Mucosa of rectum (tissue), 2 donors: ENCODE measurements at regions not wholly inside any gene's neighbourhood (a gene's known extent, or its start where the extent isn't known, plus 50 kb on each side); places are given as distances from the start of the nearest gene placed in this dataset.

Experiments used
- H3K27ac ChIP-seq, 2 donors: one replicate each; pipeline ENCODE4 v1.7.0; 2013; ENCODE audit warnings: inconsistent platforms in 2 of 2, low read depth in 2 of 2, low read length in 2 of 2
- H3K27me3 ChIP-seq, 2 donors: one replicate each; pipeline ENCODE4 v1.7.0; 2013; ENCODE audit warnings: low read length in 2 of 2; ENCODE audit not compliant: control insufficient read depth in 2 of 2, insufficient read depth in 2 of 2
- H3K36me3 ChIP-seq, 2 donors: one replicate each; pipeline ENCODE4 v1.7.0; 2013; ENCODE audit warnings: low read length in 2 of 2; ENCODE audit not compliant: control insufficient read depth in 2 of 2, insufficient read depth in 2 of 2
- H3K4me1 ChIP-seq, 2 donors: one replicate each; pipeline ENCODE4 v1.7.0; 2013; ENCODE audit warnings: low read length in 2 of 2, mild to moderate bottlenecking in 1 of 2; ENCODE audit not compliant: control insufficient read depth in 2 of 2, insufficient read depth in 2 of 2
- H3K4me3 ChIP-seq, 2 donors: one replicate each; pipeline ENCODE4 v1.7.0; 2013; ENCODE audit warnings: low read length in 2 of 2
- H3K9ac ChIP-seq, 2 donors: one replicate each; pipeline ENCODE4 v1.7.0; 2013; ENCODE audit warnings: low read length in 2 of 2, low read depth in 1 of 2, mild to moderate bottlenecking in 1 of 2
- H3K9me3 ChIP-seq, 2 donors: one replicate each; pipeline ENCODE4 v1.7.0; 2013; ENCODE audit warnings: low read length in 2 of 2; ENCODE audit not compliant: control insufficient read depth in 2 of 2
- donor health status: healthy.
- donor health status: Normal muscosa, but diverticular disease.

DNA sequence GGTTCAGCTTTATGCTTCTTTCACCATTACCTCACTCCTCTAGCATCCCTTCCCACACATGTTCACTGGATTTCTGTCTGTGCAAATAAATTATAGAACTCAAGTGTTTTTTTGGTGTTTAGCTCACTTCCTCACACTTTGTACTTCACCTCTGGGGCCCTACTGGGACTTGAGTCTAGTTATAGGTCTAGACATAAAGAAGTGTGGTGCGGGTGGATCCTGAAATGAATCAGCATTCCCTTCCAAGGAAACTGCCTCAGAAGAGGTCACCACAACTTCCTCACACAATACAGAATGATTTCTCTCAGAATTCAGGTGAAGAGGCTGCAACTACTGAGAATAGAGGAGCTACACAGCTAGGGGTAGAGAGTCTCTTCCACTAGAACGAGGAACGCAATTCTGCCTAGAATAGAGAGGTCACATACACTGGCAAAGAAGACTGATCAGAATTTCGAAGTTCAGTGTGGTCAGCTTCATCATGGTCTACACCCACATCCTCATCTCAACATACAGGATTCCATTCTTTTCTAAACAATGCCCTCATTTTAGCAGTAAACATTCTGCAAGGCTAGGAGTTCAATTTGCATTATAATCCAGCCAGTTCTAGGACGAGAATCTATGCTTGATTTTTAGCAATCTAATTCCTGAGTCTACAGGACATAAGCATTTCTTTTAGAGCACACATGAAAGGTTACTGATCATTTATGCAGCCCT lies 938.7 kb upstream of the PHF14 start:
- H3K9ac ChIP-seq = no peak overlapping the region
- no peak overlapping the region for H3K4me3 ChIP-seq
- H3K27ac ChIP-seq = no peak overlapping the region

DNA sequence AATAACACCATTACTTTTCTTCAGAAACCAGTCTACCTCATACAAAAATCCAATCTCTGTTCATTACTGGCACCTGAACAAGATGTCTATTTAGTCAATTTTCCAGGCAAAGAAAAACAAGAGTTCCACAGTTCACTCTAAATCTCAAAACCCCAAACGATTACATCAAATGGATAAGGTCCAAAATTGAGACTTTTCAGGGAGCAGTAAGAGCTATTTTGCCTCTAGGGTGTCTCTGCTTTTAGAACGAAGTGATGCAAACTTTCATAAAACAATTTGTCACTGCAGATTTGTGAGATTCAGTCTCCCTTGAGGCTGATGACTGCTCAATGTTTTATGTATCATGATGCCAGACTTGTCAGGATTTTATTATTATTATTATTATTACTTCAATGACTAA lies 937.0 kb upstream of the PHF14 start:
- Histone ChIP-seq H3K27ac (no peak overlapping the region), H3K4me3 (no peak overlapping the region), H3K27me3 (no peaks in the 10 kb centered on the region), H3K9ac (no peak overlapping the region), H3K36me3 (no peaks in the 10 kb centered on the region), H3K4me1 (no peaks in the 10 kb centered on the region), H3K9me3 (no peaks in the 10 kb centered on the region)

More for the DNA sequence above, 938.7 kb upstream of the PHF14 start:
- Histone ChIP-seq H3K4me1 (no peaks in the 10 kb centered on the region), H3K9me3 (no peaks in the 10 kb centered on the region), H3K36me3 (no peaks in the 10 kb centered on the region), H3K27me3 (no peaks in the 10 kb centered on the region)

DNA sequence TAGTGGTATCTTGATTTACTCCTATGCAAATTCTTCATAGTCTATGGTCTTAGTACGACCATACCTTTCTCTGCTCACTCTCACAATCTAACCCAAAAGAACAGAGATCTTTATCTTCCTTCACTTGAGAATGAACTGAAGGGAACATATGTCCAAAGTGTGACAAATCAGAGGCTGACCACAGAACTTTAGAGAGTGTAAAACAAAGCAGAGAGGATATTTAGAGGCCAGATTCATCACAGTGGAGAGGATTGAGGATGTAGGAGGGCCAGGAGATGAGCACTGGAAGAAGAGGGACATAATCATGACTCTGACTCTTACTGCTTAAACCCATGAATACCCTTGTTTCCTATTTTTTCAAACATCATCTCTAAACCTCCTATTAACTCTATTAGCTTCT lies 935.3 kb upstream of the PHF14 start:
- Histone ChIP-seq H3K36me3 (no peaks in the 10 kb centered on the region), H3K9me3 (no peaks in the 10 kb centered on the region), H3K9ac (no peak overlapping the region), H3K27ac (no peak overlapping the region), H3K4me3 (no peak overlapping the region), H3K27me3 (no peaks in the 10 kb centered on the region), H3K4me1 (no peaks in the 10 kb centered on the region)

DNA sequence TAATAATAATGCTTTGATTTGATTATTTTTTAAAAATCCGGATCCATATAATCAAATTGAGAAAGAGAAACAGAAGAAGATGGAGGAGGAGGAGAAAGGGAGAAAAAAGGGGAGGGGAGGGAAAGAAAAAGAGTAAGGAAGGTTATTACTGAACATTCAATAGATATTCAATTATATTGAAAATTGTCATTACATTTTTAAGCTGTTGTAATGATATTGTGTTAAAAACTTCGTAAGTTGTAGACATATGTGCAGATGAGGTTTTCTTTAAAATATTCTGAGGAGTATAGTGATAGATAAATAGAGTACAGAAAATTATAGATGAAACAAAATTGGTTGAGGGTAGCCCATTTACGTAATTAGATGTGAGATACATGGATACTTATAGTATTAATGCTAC lies 933.0 kb upstream of the PHF14 start:
- no peaks in the 10 kb centered on the region for H3K9me3 ChIP-seq
- H3K27me3 ChIP-seq = no peaks in the 10 kb centered on the region
- H3K4me3 ChIP-seq = no peak overlapping the region
- no peaks in the 10 kb centered on the region for H3K36me3 ChIP-seq
- H3K4me1 ChIP-seq = no peaks in the 10 kb centered on the region
- H3K27ac ChIP-seq = no peak overlapping the region
- no peak overlapping the region for H3K9ac ChIP-seq

DNA sequence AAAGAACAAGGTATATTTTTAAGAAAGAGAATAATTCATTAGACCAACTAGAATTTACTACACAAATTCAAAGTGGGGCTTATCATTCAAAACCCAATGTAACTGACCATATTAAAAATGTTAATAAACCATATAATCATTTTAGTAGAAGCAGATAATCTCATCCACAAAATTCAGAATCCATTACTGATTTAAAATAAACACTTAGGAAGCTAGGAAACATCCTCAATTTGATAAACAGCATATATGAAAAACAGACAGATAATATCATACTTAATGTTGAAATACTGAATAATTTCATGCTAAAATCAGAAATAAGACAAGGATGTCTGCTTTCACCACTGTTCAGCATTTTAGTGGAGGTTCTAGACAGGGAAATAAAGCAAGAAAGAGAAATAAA lies 902.8 kb upstream of the PHF14 start:
- no peak overlapping the region for H3K9ac ChIP-seq
- no peaks in the 10 kb centered on the region for H3K27me3 ChIP-seq
- H3K4me1 ChIP-seq = no peaks in the 10 kb centered on the region
- H3K27ac ChIP-seq = no peak overlapping the region
- H3K4me3 ChIP-seq = no peak overlapping the region
- H3K9me3 ChIP-seq = no peaks in the 10 kb centered on the region
- H3K36me3 ChIP-seq = no peaks in the 10 kb centered on the region

DNA sequence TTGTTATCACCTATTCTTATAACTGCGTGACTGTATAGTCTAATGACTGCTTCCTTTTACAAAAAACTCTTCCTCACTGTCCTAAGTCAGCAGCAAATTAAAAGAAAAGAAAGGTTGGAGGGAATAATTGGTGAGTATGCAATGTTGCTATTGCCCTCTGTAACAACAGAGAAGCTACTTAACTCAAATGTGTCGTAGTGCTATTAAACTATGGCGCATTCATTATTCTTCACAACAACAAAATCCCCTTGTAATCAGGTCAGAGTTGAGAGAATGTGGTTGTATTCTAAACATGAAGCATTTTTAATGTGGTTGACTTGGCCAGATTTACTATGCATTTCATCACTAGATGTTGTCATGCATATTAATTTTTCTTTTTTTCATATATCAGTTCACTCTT lies 897.8 kb upstream of the PHF14 start:
- Histone ChIP-seq H3K9me3 (no peaks in the 10 kb centered on the region), H3K4me3 (no peak overlapping the region), H3K9ac (no peak overlapping the region), H3K27me3 (no peaks in the 10 kb centered on the region), H3K4me1 (no peaks in the 10 kb centered on the region), H3K27ac (no peak overlapping the region), H3K36me3 (no peaks in the 10 kb centered on the region)

DNA sequence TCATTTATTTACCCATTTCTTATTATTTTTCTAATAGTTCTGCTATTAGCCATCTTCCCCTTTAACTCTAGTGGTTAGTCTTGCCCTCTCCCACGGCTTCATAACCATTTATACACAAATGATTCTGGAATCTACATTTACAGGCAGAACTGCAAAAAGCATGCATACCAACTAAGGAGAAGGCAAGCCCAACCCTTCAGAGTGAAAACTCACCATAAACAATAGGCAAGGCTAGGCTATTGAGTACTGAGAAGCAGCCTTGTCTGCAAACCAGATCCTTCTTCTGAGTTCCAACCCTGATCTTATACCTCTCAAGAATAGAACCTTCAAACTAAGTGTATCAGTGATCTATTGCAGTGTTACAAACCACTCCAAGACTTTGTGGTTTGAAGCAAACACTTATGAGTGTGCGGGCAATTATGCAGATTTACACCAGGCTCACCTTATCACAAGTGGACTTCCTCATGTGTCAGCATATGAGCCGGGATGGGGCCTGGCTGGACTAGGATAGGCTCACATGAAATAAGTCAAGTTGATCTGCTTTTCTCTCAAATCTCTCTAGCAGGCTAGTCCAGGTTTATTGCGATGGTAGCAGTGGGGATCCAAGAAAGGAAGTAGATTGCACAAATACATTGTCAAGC lies 896.9 kb upstream of the PHF14 start:
- H3K9me3 ChIP-seq = no peaks in the 10 kb centered on the region
- H3K27me3 ChIP-seq = no peaks in the 10 kb centered on the region
- no peak overlapping the region for H3K9ac ChIP-seq
- no peak overlapping the region for H3K4me3 ChIP-seq
- H3K27ac ChIP-seq = no peak overlapping the region
- no peaks in the 10 kb centered on the region for H3K4me1 ChIP-seq
- H3K36me3 ChIP-seq = no peaks in the 10 kb centered on the region

DNA sequence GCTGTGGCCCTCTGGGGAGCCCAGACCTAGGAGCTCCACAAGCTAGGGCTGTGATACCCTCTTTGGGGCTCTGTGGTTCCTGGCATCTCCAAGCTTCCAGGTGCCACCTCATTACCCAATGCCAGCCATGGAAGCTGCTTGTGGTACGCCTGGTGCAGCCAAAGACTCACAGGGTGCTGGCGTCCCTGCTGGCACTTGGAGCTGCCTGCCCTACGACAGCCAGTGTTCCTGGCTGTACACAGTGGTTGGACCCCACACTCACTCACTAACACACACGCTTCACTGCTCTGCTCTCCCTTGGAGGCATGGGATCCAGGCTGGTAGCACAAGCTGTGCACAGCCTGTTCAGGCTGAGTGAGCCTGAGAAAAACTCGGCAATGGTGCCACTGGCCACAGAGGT lies 894.1 kb upstream of the PHF14 start:
- Histone ChIP-seq H3K9ac (no peak overlapping the region), H3K9me3 (no peaks in the 10 kb centered on the region), H3K27me3 (no peaks in the 10 kb centered on the region), H3K27ac (no peak overlapping the region), H3K4me1 (no peaks in the 10 kb centered on the region), H3K4me3 (no peak overlapping the region), H3K36me3 (no peaks in the 10 kb centered on the region)

DNA sequence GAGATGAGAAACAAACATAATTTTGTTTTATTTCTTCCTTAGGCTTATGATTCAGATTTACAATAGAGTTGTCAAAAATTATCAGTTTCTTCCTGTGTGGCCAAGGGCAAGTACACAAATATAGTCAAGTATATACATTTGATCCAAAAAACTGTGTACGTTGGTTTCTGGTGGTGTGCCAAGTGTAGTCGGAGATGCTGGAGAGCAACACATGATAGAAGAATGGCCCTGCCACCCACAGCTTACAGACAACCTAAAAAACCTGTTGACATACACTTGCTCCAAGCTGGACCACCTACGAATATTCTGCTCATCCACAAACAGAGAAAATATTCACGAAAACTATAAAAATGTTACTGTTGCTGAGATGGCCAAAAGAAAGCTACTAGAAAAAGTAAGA lies 890.8 kb upstream of the PHF14 start:
- Histone ChIP-seq H3K27me3 (no peaks in the 10 kb centered on the region), H3K9ac (no peak overlapping the region), H3K36me3 (no peaks in the 10 kb centered on the region), H3K4me1 (no peaks in the 10 kb centered on the region), H3K27ac (no peak overlapping the region), H3K9me3 (no peaks in the 10 kb centered on the region), H3K4me3 (no peak overlapping the region)

DNA sequence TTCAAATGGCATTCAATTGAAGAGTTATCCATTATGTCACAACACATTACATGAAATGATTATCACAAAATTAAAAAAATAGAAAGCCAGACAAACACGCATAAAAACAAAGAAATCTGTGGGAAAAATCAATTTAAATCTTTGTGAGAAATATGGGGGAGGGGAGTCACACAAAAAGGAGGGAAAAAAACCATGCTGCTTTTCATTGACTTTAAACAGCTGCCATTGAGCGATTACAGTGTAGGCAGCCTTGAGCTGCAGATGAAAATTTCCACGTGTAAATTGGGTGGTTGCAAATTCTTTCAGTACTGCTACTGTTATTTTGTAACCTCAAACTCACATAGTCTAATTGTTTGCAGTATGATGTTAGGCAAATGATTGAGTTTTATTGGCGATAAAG lies 889.9 kb upstream of the PHF14 start:
- H3K4me1 ChIP-seq = no peaks in the 10 kb centered on the region
- H3K27me3 ChIP-seq = no peaks in the 10 kb centered on the region
- no peaks in the 10 kb centered on the region for H3K9me3 ChIP-seq
- H3K27ac ChIP-seq = no peak overlapping the region
- H3K36me3 ChIP-seq = no peaks in the 10 kb centered on the region
- H3K9ac ChIP-seq = no peak overlapping the region
- no peak overlapping the region for H3K4me3 ChIP-seq
